A673 (cell line): ENCODE measurements at regions not wholly inside any gene's neighbourhood (a gene's known extent, or its start where the extent isn't known, plus 50 kb on each side); places are given as distances from the start of the nearest gene placed in this dataset.

ENCODE experiments used
- BruUV-seq: library from RNA; stranded (reverse); fragments of 400-500 nt; replicated peaks from 2 replicates; lab custom pipeline; 2021; lab: Mats Ljungman, UMichigan
- CTCF ChIA-PET: fragments of 300-600 bp; sonication (Branson Sonifier 250); formaldehyde crosslinking; loops from one replicate; lab custom pipeline; 2022; ENCODE audit warnings: antibody characterized with exemption; lab: Charles Lee
- POLR2A ChIA-PET: fragments of 300-600 bp; sonication (Branson Sonifier 250); formaldehyde crosslinking; loops from one replicate; lab custom pipeline; 2022; ENCODE audit warnings: antibody characterized with exemption; ENCODE audit not compliant: low non-redundant PET; lab: Charles Lee
- DNase-seq: peaks from one replicate; pipeline ENCODE4 v3.0.0-alpha.2; 2015; ENCODE audit warnings: low spot score
- H3K27ac ChIP-seq: fragments of 200-600 bp; sonication (generic); 2 replicates; pipeline ENCODE4 v1.5.1; 2016; ENCODE audit warnings: mixed run types, low read depth, mild to moderate bottlenecking, mixed read lengths, antibody characterized with exemption, low read length; ENCODE audit not compliant: poor library complexity, severe bottlenecking
- H3K27me3 ChIP-seq: fragments of 200-600 bp; sonication (generic); replicated peaks from 2 replicates; pipeline ENCODE4 v1.6.1; 2017; ENCODE audit warnings: mixed run types, low read depth, mild to moderate bottlenecking, mixed read lengths, antibody characterized with exemption, low read length; ENCODE audit not compliant: insufficient read depth, poor library complexity
- H3K36me3 ChIP-seq: fragments of 200-600 bp; sonication (generic); 2 replicates; pipeline ENCODE4 v1.6.1; 2016; ENCODE audit warnings: mixed run types, mild to moderate bottlenecking, mixed read lengths, antibody characterized with exemption, low read length; ENCODE audit not compliant: insufficient read depth, poor library complexity, severe bottlenecking
- H3K4me1 ChIP-seq: fragments of 200-600 bp; sonication (generic); 2 replicates; pipeline ENCODE4 v1.6.1; 2017; ENCODE audit warnings: mixed run types, mild to moderate bottlenecking, mixed read lengths, antibody characterized with exemption, low read length; ENCODE audit not compliant: insufficient read depth, poor library complexity, severe bottlenecking
- H3K4me3 ChIP-seq: fragments of 200-600 bp; sonication (generic); 2 replicates; pipeline ENCODE4 v1.5.1; 2016; ENCODE audit warnings: low read depth, mixed run types, mild to moderate bottlenecking, mixed read lengths, low read length; ENCODE audit not compliant: poor library complexity, severe bottlenecking
- H3K9me3 ChIP-seq: fragments of 200-600 bp; sonication (generic); 2 replicates; pipeline ENCODE4 v1.6.1; 2016; ENCODE audit warnings: mixed run types, low read depth, mild to moderate bottlenecking, mixed read lengths, antibody characterized with exemption, low read length; ENCODE audit not compliant: poor library complexity, severe bottlenecking
- CTCF ChIP-seq: fragments of 300-800, 200-600 bp; sonication (generic); conservative IDR thresholded peaks from 2 replicates; pipeline ENCODE4 v1.5.1; 2017; ENCODE audit warnings: low read depth, mild to moderate bottlenecking, antibody characterized with exemption, low read length, moderate library complexity, mixed read lengths
- EZH2 ChIP-seq: fragments of 200-600 bp; sonication (generic); IDR thresholded peaks from 2 replicates; pipeline ENCODE4 v1.6.1; 2017; ENCODE audit warnings: borderline replicate concordance, low read depth, mild to moderate bottlenecking, mixed read lengths, antibody characterized with exemption, low read length; ENCODE audit not compliant: poor library complexity, severe bottlenecking
- intact Hi-C: fragments of 100-400 bp; cut with micrococcal nuclease; formaldehyde crosslinking; loops from one replicate; pipeline ENCODE4 v1.10.0; 2022; ENCODE audit not compliant: unreplicated experiment

GRCh38 chr11:116426761-116427160 is 346.0 kb downstream of the BUD13 start:
- TF ChIP-seq CTCF (no peak), EZH2 (no peak)
- no peak overlapping the region for H3K27ac ChIP-seq
- H3K9me3 ChIP-seq = no peaks in the 10 kb centered on the region
- CTCF ChIA-PET = no interaction called here
- intact Hi-C loops = no loop called here
- H3K4me3 ChIP-seq = no peak overlapping the region
- POLR2A ChIA-PET = no interaction called here
- H3K4me1 ChIP-seq = no peaks in the 10 kb centered on the region
- DNase-seq = no peak
- BruUV-seq = no TSS peak
- no peaks in the 10 kb centered on the region for H3K27me3 ChIP-seq
- H3K36me3 ChIP-seq = no peaks in the 10 kb centered on the region

- Histone ChIP-seq H3K9me3 (no peaks in the 10 kb centered on the region), H3K36me3 (no peaks in the 10 kb centered on the region), H3K4me1 (no peaks in the 10 kb centered on the region), H3K4me3 (no peak overlapping the region), H3K27me3 (no peaks in the 10 kb centered on the region), H3K27ac (no peak overlapping the region)
- intact Hi-C loops = no loop called here
- TF ChIP-seq CTCF (no peak), EZH2 (no peak)
- CTCF ChIA-PET = no interaction called here
- no TSS peak for BruUV-seq
- POLR2A ChIA-PET = no interaction called here
- DNase-seq = no peak
Observed at GRCh38 chr11:116424615-116425261, 348.0 kb downstream of the BUD13 start.

- no peak for DNase-seq
- no TSS peak for BruUV-seq
- Histone ChIP-seq H3K4me3 (no peak overlapping the region), H3K27ac (no peak overlapping the region), H3K4me1 (no peaks in the 10 kb centered on the region), H3K27me3 (no peaks in the 10 kb centered on the region), H3K9me3 (no peaks in the 10 kb centered on the region), H3K36me3 (no peaks in the 10 kb centered on the region)
- CTCF ChIA-PET = no interaction called here
- POLR2A ChIA-PET = no interaction called here
- intact Hi-C loops = no loop called here
- TF ChIP-seq EZH2 (no peak), CTCF (no peak)
Observed at GRCh38 chr11:116422956-116423600, 349.7 kb downstream of the BUD13 start.
